A673 (cell line): ENCODE measurements at regions not wholly inside any gene's neighbourhood (a gene's known extent, or its start where the extent isn't known, plus 50 kb on each side); places are given as distances from the start of the nearest gene placed in this dataset.

Source experiments
- BruUV-seq: library from RNA; stranded (reverse); fragments of 400-500 nt; replicated peaks from 2 replicates; lab custom pipeline; 2021; lab: Mats Ljungman, UMichigan
- CTCF ChIA-PET: fragments of 300-600 bp; sonication (Branson Sonifier 250); formaldehyde crosslinking; loops from one replicate; lab custom pipeline; 2022; ENCODE audit warnings: antibody characterized with exemption; lab: Charles Lee
- POLR2A ChIA-PET: fragments of 300-600 bp; sonication (Branson Sonifier 250); formaldehyde crosslinking; loops from one replicate; lab custom pipeline; 2022; ENCODE audit warnings: antibody characterized with exemption; ENCODE audit not compliant: low non-redundant PET; lab: Charles Lee
- DNase-seq: peaks from one replicate; pipeline ENCODE4 v3.0.0-alpha.2; 2015; ENCODE audit warnings: low spot score
- H3K27ac ChIP-seq: fragments of 200-600 bp; sonication (generic); 2 replicates; pipeline ENCODE4 v1.5.1; 2016; ENCODE audit warnings: mixed run types, low read depth, mild to moderate bottlenecking, mixed read lengths, antibody characterized with exemption, low read length; ENCODE audit not compliant: poor library complexity, severe bottlenecking
- H3K27me3 ChIP-seq: fragments of 200-600 bp; sonication (generic); replicated peaks from 2 replicates; pipeline ENCODE4 v1.6.1; 2017; ENCODE audit warnings: mixed run types, low read depth, mild to moderate bottlenecking, mixed read lengths, antibody characterized with exemption, low read length; ENCODE audit not compliant: insufficient read depth, poor library complexity
- H3K36me3 ChIP-seq: fragments of 200-600 bp; sonication (generic); 2 replicates; pipeline ENCODE4 v1.6.1; 2016; ENCODE audit warnings: mixed run types, mild to moderate bottlenecking, mixed read lengths, antibody characterized with exemption, low read length; ENCODE audit not compliant: insufficient read depth, poor library complexity, severe bottlenecking
- H3K4me1 ChIP-seq: fragments of 200-600 bp; sonication (generic); 2 replicates; pipeline ENCODE4 v1.6.1; 2017; ENCODE audit warnings: mixed run types, mild to moderate bottlenecking, mixed read lengths, antibody characterized with exemption, low read length; ENCODE audit not compliant: insufficient read depth, poor library complexity, severe bottlenecking
- H3K4me3 ChIP-seq: fragments of 200-600 bp; sonication (generic); 2 replicates; pipeline ENCODE4 v1.5.1; 2016; ENCODE audit warnings: low read depth, mixed run types, mild to moderate bottlenecking, mixed read lengths, low read length; ENCODE audit not compliant: poor library complexity, severe bottlenecking
- H3K9me3 ChIP-seq: fragments of 200-600 bp; sonication (generic); 2 replicates; pipeline ENCODE4 v1.6.1; 2016; ENCODE audit warnings: mixed run types, low read depth, mild to moderate bottlenecking, mixed read lengths, antibody characterized with exemption, low read length; ENCODE audit not compliant: poor library complexity, severe bottlenecking
- CTCF ChIP-seq: fragments of 300-800, 200-600 bp; sonication (generic); conservative IDR thresholded peaks from 2 replicates; pipeline ENCODE4 v1.5.1; 2017; ENCODE audit warnings: low read depth, mild to moderate bottlenecking, antibody characterized with exemption, low read length, moderate library complexity, mixed read lengths
- EZH2 ChIP-seq: fragments of 200-600 bp; sonication (generic); IDR thresholded peaks from 2 replicates; pipeline ENCODE4 v1.6.1; 2017; ENCODE audit warnings: borderline replicate concordance, low read depth, mild to moderate bottlenecking, mixed read lengths, antibody characterized with exemption, low read length; ENCODE audit not compliant: poor library complexity, severe bottlenecking
- intact Hi-C: fragments of 100-400 bp; cut with micrococcal nuclease; formaldehyde crosslinking; loops from one replicate; pipeline ENCODE4 v1.10.0; 2022; ENCODE audit not compliant: unreplicated experiment

GRCh38 chr3:111286746-111287145 lies 215.1 kb downstream of the NECTIN3 start:
- TF ChIP-seq EZH2 (no peak), CTCF (no peak)
- H3K4me3 ChIP-seq = no peak overlapping the region
- no peaks in the 10 kb centered on the region for H3K36me3 ChIP-seq
- ChIA-PET POLR2A (no interaction called here), CTCF (no interaction called here)
- H3K27ac ChIP-seq = no peak overlapping the region
- intact Hi-C loops = no loop called here
- BruUV-seq = no TSS peak
- no peak for DNase-seq
- no peaks in the 10 kb centered on the region for H3K4me1 ChIP-seq
- no peaks in the 10 kb centered on the region for H3K9me3 ChIP-seq
- no peaks in the 10 kb centered on the region for H3K27me3 ChIP-seq

- no peak for TF ChIP-seq CTCF
- no peak for TF ChIP-seq EZH2
- intact Hi-C loops = no loop called here
- no peak overlapping the region for H3K4me3 ChIP-seq
- no peak for DNase-seq
- ChIA-PET CTCF (no interaction called here), POLR2A (no interaction called here)
- no peaks in the 10 kb centered on the region for H3K4me1 ChIP-seq
- BruUV-seq = no TSS peak
- H3K36me3 ChIP-seq = no peaks in the 10 kb centered on the region
- no peaks in the 10 kb centered on the region for H3K27me3 ChIP-seq
- no peaks in the 10 kb centered on the region for H3K9me3 ChIP-seq
- H3K27ac ChIP-seq = no peak overlapping the region
Observed at GRCh38 chr3:111292117-111292516, 220.5 kb downstream of the NECTIN3 start.

DNA sequence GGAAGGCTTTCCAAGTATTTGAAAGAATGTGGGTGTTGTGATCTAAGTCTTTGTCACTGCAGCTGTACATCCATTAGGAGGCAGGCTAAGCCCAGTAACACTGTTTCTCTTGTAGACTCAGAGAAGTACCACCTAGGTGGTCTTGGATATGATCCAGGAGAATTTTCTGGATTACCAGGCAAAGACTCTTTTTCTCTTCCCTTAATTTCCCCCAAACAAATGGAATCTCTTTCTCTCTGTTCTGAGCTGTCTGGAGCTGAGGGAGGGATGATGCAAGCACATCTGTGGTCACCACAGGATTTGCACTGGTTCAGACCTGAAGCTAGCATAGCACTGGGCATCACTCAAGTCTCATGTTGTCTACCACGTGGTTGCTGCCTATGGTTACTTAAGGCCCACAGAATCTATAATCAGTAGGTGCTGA lies 227.6 kb downstream of the NECTIN3 start:
- TF ChIP-seq CTCF (0 out of 2 replicates have a peak, but pooled peaks have one; percentile 10), EZH2 (no peak)
- H3K4me3 ChIP-seq = no peak overlapping the region
- intact Hi-C loops = no loop called here
- H3K27me3 ChIP-seq = no peaks in the 10 kb centered on the region
- peak; percentile 10 for DNase-seq
- no TSS peak for BruUV-seq
- H3K27ac ChIP-seq = no peak overlapping the region
- POLR2A ChIA-PET = no interaction called here
- no peaks in the 10 kb centered on the region for H3K36me3 ChIP-seq
- H3K9me3 ChIP-seq = no peaks in the 10 kb centered on the region
- H3K4me1 ChIP-seq = no peaks in the 10 kb centered on the region
- CTCF ChIA-PET = interaction anchor here (0.8 kb wide), 1 partner anchor 17 kb away, joined by 3 read pairs; no protein-coding TSS in a partner anchor
